Inferior parietal cortex (tissue), 1 donor: ENCODE measurements at regions not wholly inside any gene's neighbourhood (a gene's known extent, or its start where the extent isn't known, plus 50 kb on each side); places are given as distances from the start of the nearest gene placed in this dataset.

Experiments used
- DNase-seq: peaks from one replicate; pipeline ENCODE4 v3.0.0-alpha.2; 2016; ENCODE audit errors: extremely low spot score

DNA sequence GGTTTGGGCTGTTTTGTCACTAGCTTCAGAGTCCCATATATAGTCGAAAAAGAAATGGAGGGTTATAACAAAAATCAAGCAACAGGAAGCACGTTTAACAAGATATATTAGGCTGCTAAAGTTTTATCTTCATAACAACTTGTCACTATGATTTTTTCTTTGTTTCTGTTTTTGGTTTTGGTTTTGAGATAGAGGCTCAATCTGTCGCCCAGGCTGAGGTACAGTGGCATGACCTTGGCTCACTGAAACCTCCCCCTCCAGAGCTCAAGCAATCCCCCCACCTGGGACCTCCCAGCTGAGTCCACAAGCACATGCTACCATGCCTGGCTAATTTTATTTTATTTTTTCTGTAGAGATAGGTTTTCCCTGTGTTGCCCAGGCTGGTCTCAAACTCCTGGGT, 2664.4 kb downstream of the ARAP2 start:
- DNase-seq = no peak

DNA sequence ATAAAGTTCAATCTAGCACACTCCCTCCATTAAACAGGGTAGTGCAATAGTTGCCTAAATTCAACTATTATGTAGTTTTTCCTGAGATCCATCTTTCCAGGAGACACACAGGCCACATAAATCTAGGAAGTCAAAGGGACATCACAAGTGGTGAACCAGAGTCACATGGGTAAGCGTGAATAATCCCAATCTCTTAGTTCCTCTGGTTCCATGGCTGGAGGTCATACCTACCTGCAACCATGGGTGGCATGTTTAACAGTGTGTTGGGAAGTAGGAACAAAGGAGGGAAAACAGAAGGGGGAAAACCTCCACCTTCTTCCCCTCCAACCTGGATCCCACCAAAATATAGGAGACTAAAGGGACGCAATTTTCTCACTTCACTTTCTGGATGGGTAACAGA, 2651.6 kb downstream of the ARAP2 start:
- no peak for DNase-seq

- no peak for DNase-seq
These were observed 2637.4 kb downstream of the ARAP2 start for GRCh38 chr4:33606951-33607350.

GRCh38 chr4:33616121-33616520, 2628.2 kb downstream of the ARAP2 start:
- DNase-seq = no peak

DNA sequence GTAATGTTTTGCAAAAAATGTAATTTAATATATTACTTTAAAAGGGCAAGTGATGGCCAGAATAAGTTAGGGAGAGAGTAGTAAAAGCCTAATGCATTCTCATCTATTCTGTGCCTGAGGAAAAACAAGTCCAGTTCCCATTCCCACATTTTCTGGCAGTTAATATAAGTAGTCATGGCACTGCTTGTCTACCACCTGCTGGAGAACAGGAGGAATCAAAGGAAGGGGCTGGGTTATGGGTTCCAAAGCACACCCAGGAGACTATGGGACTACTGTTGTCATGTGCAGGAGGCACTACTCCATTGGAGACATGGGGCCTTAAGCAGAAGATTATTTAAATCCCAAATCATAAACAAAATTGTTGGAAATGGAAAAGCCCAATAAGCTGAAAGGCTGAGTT, 2618.6 kb downstream of the ARAP2 start:
- DNase-seq = peak; percentile 17

- no peak for DNase-seq
These were observed 2618.1 kb downstream of the ARAP2 start for GRCh38 chr4:33626221-33626620.

DNA sequence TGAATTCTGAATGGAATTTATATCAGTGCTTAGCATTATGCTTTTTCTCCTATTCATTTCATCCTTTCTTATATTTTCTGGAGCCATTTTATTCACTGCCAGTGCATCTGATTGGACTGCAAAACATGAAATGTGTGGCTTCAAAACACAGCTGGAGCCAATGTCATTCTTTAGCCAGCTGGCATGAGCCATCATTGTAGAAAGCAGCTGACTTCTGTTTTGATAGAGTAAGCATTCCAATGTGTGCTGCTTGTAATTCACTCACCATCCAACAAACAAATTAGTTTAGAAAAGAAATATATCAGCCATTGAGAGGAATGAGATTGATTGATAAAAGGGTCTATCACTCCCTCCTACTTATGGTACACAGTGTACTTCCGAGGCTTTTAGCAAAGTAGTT, 2616.0 kb downstream of the ARAP2 start:
- DNase-seq = peak; percentile 49

DNA sequence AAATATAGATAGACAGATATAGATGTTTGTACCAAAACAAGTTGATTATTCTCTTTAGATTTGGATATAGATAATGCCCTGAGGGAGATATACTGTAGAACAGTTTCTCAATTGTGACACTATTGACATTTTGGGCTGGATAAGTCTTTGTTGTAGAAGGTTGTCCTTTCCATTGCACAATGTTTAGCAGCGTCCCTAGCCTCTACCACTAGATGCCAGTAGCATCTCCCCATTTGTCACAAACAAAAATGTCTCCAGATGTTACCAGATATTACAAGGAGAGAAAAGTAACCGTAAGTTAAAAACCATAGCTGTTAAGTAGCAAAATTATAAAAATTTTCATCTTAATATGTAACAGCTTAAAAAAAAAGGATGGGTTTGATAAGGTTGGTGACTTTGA, 2595.3 kb downstream of the ARAP2 start:
- DNase-seq = no peak

DNA sequence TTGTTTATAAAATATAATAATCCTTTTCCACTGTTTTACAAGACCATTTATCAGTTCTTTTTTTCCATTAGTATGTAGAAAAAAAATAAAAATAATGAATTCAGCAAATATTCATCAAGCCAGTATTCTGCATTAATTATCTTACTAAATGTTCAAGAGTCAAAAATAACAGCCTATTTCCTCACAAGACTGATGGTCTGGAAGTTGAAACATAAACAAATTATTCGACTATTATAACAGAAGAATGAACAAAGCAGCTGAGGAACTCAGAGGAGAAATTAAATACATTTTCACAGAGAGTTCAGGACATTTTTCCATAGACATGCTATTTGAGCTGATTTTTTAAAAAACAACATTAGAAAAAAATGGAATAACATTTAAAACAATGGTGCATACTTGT, 2594.8 kb downstream of the ARAP2 start:
- no peak for DNase-seq

DNA sequence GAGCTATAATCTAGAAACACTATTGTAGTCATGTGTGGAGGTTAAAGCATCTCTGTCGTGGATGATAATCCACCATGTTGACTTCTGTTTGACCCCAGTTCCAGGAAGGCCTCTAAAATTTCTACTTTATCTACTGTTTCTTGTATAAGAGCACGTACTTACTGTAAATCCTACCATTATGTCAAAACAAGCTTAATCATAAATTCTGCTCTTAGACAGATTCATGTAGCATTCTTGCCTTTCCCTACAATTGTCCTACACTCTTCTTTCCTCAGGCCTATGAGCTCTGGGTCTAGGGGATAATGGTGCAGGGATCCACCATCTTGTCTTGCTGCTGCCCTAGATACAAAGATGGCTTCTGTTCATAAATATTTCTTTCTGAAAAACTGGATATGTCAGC, 2594.3 kb downstream of the ARAP2 start:
- DNase-seq = no peak

DNA sequence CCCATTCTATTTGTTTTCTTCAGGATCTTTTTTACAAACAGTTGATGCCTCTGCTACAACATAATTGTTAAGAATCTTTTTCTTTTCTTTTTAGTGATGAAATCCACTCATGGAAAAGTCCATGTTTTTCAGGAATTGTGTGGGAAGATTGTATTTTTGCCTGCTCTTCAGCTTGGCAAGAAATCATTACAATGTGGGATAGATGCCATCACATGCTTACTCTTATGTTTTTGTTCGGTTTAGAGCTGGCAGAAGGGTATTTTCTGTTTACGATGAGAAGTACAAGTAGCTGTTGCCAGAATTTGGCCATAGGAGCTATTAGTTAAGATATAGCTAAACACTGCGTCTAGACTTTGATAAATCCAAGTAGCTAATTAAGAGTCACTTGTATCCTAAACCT, 2585.3 kb downstream of the ARAP2 start:
- DNase-seq = peak; percentile 27

DNA sequence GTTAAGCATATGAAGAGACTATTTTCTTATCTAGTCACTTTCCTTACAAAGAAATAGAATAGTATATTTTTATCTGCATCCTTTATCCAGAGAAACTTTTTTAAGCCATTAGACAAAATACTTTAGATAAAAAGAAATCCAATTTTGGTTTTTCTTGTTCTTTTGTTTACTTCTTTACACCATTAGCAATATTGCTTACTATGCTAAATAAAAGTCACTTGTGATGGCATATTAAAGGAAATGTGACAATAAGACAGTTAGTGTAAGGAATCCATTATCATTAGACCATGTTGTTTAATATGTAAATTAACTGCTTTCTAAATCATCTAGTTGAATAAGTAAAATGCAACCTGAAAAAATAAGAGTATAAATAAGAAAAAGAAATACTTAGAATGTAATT, 2582.7 kb downstream of the ARAP2 start:
- no peak for DNase-seq

DNA sequence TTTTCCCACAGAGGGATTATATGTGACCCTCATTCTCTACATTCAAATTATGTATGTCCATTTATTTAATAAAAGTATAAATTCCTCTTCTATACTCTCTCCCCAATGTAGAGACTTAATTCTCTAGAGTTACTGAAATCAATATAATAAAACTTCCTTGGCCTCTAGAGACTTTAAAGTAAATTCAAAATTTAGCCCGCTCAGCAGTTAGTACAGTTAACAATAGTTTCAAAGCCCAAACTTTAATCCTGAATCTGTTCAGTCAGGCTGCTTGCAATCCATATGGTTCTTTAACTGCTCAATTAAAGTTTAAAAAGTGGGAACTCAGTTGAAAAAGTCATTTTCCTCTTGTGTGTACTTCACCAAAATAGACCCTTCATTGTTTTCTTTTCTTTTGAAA, 2558.4 kb downstream of the ARAP2 start:
- DNase-seq = no peak

DNA sequence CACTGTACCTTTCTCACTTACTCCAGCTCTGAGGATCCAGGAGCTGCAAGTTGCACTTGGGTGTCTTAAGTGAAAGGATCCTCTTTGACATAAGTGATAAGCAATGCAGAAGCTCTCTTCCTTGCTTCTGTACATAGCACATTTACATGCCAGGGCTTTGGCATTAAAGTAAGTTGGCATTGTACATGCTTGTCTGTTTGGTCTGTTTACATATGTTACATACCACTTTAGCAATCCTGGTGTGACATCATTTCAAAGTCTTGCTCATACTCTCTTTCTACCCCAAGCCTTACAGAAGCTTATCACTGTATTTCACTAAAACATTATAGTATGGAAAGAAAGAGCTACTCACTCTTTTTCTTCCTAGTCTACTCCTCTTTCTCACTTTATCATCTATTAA, 2548.3 kb downstream of the ARAP2 start:
- no peak for DNase-seq

DNA sequence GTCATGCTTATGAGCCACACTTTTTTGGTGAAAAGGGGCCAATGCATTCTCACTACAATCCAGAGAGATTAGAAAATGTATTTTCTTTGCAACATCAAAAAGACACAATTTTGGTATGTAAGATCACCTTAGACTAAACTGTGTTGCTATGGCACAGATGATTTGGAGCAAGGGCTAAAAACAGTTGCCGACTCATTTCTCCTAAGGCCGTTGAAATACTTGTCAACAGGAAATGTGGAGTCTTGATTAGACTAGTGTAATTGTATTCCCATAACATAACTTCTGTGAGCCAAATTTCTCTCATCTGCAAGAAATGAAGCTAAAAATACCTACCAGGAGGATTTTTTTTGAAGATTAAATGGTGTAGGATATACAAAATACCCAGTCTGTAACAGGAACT, 2547.7 kb downstream of the ARAP2 start:
- DNase-seq = peak; percentile 17

DNA sequence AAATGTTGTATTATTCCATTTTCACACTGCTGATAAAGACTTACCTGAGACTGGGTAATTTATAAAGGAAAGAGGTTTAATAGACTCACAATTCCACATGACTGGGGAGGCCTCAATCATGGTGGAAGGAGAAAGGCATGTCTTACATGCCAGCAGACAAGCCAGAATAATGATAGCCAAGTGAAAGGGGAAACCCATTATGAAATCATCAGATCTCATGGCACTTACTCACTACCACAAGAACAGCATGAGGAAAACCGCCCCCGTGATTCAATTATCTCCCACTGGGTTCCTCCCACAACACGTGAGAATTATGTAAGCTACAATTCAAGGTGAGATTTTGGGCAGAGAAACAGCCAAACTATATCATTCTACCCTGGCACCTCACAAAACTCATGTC, 2535.1 kb downstream of the ARAP2 start:
- no peak for DNase-seq

GRCh38 chr4:33711826-33712225, 2532.5 kb downstream of the ARAP2 start:
- no peak for DNase-seq

- no peak for DNase-seq
These were observed 2529.3 kb downstream of the ARAP2 start for GRCh38 chr4:33714971-33715370.

- no peak for DNase-seq
These were observed 2528.4 kb downstream of the ARAP2 start for GRCh38 chr4:33715841-33716395.

DNA sequence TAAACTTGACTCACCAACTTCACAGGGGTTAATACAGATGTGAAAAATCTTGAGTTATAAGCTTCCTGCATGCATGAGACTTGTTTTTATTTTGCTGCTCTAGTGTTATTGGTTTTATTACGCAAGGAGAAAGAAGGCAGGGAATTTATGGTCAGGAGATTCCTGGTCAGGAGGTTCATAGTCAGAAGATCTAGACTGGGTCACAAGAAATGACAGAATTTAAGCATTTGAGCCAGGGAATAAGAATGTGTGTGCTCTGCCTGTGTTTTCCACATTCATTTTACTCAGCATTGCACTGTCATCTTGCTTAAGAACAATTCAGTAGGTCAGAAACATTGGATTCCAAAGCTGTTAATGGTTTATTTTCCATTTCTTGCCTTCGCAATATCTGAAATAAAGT, 2522.1 kb downstream of the ARAP2 start:
- peak; percentile 11 for DNase-seq

DNA sequence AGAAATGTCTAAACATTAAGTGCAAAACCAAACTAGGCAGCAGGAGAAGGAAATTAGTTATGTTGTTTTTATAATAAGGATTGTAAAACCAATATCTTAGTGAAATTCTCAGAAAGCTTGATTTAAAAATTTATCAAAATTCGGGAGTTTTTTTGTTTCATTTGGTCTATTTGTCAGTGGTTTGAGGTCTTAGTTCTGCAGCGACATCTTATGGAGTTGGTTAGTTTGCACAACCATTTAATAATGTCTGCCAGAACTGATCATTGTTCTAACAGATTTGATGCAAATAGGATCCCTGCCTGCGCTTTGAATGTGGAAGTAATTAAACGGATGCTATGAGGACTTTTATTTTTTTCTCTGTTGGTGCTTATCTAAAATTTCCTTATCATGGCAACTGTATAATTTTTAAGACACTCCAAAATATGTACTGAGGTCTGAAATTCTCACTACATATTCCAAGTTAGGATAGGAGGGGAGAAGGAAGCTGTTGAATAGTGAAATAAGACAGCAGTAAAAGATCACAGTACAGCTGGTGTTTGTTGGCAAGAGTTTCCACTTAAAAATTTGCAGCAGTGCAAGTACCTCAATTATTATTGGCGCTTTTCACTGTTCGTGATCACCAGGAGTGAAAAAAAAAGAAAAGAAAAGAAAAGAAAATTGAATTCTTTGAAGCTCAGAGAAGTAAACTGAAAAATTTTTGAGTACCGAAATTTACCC, 2521.4 kb downstream of the ARAP2 start:
- DNase-seq = peak; percentile 68

DNA sequence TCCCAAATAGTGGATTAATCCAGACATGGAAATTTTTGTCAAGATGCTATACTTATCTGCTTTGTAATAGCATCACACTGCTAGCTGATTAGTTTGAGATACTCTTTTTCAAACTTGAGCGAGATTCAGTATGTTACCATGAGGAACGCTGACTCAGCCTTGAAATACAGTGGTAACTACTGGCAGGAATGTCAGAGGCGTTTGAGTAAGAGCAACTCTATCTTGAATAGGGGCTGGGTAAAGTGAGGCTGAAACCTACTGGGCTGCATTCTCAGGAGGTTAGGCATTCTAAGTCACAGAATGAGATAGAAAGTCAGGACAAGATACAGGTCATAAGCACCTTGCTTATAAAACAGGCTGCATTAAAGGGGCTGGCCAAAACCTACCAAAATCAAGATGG, 2519.6 kb downstream of the ARAP2 start:
- DNase-seq = no peak

GRCh38 chr4:33725861-33726260, 2518.5 kb downstream of the ARAP2 start:
- DNase-seq = peak; percentile 58

- DNase-seq = no peak
These were observed 2506.6 kb downstream of the ARAP2 start for GRCh38 chr4:33737726-33738125.
